ENCODE measurements at regions not wholly inside any gene's neighbourhood (a gene's known extent, or its start where the extent isn't known, plus 50 kb on each side); places are given as distances from the start of the nearest gene placed in this dataset.

DNA sequence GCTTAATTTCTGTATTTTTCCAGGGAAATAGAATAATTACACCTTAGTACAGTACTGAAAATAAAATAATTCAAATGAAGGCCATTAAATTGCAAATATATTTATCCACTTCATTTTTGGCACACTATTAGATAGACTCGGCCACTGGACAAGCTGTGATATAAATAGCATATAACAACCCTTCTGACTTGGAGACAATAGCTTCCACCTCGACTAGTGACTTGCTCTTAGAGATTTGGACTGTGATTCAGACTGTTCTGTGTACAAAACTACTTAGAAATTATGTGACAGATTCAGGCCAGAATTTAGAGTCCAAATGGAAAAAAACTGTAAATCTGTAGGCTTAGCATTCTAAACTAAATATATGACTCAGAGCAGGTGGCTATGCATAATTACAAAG, 949.9 kb downstream of the LRFN5 start:
- Histone ChIP-seq H3K9ac (replicated peaks; ENCODE audit: extremely low read depth, insufficient read depth, low read length) (no peak overlapping the region), H3K79me2 (ENCODE audit: control insufficient read depth, insufficient read depth, low read length) (no peaks in the 10 kb centered on the region), H3K4me3 (replicated peaks in 1 of 3; ENCODE audit: insufficient read depth in 1 of 3, low read depth in 1 of 3, low read length in 3 of 3) (no peak overlapping the region), H2AFZ (ENCODE audit: low read depth, low read length) (no peak overlapping the region), H3K36me3 (ENCODE audit: control insufficient read depth in 2 of 2, extremely low read depth in 1 of 2, insufficient read depth in 2 of 2, low read length in 2 of 2) (no peaks in the 10 kb centered on the region), H3K27ac (ENCODE audit: insufficient read depth, low read depth, low read length) (no peak overlapping the region), H3K9me3 (replicated peaks; ENCODE audit: control insufficient read depth, insufficient read depth, low read length) (peaks cover 3% of the 10 kb centered on the region), H4K20me1 (replicated peaks; ENCODE audit: control insufficient read depth, extremely low read depth, insufficient read depth, low read length) (no peaks in the 10 kb centered on the region), H3K27me3 (ENCODE audit: control insufficient read depth in 2 of 2, insufficient read depth in 2 of 2, low read length in 2 of 2) (no peaks in the 10 kb centered on the region), H3K4me1 (ENCODE audit: control insufficient read depth, extremely low read depth, insufficient read depth, low read length) (no peaks in the 10 kb centered on the region), H3K4me2 (ENCODE audit: insufficient read depth, low read length) (no peak overlapping the region), H3K9me1 (replicated peaks; ENCODE audit: control insufficient read depth, extremely low read depth, insufficient read depth, low read length) (no peaks in the 10 kb centered on the region)
- ChIA-PET CTCF (no interaction called here), POLR2A (no interaction called here)
- intact Hi-C loops (cut with micrococcal nuclease), result no loop called here
- no peak for FAIRE-seq
- no TSS peak for BruUV-seq (replicated peaks)
- TF ChIP-seq POLR2AphosphoS5 (IDR thresholded peaks at IDR 0.05; ENCODE audit: insufficient read depth, low read depth, low read length) (no peak), JUN (IDR thresholded peaks at IDR 0.05; ENCODE audit: borderline replicate concordance, insufficient read depth, insufficient read length, low read depth) (no peak), MYC (IDR thresholded peaks at IDR 0.05; ENCODE audit: low read depth, low read length) (no peak), FOS (IDR thresholded peaks at IDR 0.05; ENCODE audit: borderline replicate concordance, insufficient read depth, low read length) (no peak), EZH2 (IDR thresholded peaks at IDR 0.05; ENCODE audit: borderline replicate concordance, low read depth, low read length, severe bottlenecking) (no peak), POLR2A (IDR thresholded peaks at IDR 0.05; ENCODE audit: low read depth, low read length) (no peak), GATA2 (IDR thresholded peaks at IDR 0.05; ENCODE audit: insufficient read depth, insufficient read length, low read depth, low read length) (no peak)
- TF ChIP-seq, protein P1, sequence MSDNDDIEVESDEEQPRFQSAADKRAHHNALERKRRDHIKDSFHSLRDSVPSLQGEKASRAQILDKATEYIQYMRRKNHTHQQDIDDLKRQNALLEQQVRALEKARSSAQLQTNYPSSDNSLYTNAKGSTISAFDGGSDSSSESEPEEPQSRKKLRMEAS (IDR thresholded peaks at IDR 0.05; ENCODE audit: insufficient read depth, insufficient read length), result no peak
- TF ChIP-seq, protein P2, sequence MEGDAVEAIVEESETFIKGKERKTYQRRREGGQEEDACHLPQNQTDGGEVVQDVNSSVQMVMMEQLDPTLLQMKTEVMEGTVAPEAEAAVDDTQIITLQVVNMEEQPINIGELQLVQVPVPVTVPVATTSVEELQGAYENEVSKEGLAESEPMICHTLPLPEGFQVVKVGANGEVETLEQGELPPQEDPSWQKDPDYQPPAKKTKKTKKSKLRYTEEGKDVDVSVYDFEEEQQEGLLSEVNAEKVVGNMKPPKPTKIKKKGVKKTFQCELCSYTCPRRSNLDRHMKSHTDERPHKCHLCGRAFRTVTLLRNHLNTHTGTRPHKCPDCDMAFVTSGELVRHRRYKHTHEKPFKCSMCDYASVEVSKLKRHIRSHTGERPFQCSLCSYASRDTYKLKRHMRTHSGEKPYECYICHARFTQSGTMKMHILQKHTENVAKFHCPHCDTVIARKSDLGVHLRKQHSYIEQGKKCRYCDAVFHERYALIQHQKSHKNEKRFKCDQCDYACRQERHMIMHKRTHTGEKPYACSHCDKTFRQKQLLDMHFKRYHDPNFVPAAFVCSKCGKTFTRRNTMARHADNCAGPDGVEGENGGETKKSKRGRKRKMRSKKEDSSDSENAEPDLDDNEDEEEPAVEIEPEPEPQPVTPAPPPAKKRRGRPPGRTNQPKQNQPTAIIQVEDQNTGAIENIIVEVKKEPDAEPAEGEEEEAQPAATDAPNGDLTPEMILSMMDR (IDR thresholded peaks at IDR 0.05; ENCODE audit: extremely low read depth in 1 of 2, insufficient read depth in 1 of 2, low read depth in 1 of 2, low read length in 2 of 2), result no peak
- no peak for DNase-seq (ENCODE audit: low read depth, low spot score)
- dilution Hi-C loops (cut with MboI; ENCODE audit: extremely low pct_ligation_motif_present, low sequenced_read_pairs), result no loop called here

Data from endothelial cell of umbilical vein (primary cell).